IMR-90 (cell line): ENCODE measurements at regions not wholly inside any gene's neighbourhood (a gene's known extent, or its start where the extent isn't known, plus 50 kb on each side); places are given as distances from the start of the nearest gene placed in this dataset.

ENCODE experiments used
- ATAC-seq: fragments of 200-7000 bp; cut with Tn5 transposase; 2 replicates; pipeline ENCODE4 v1.9.1; 2020; ENCODE audit warnings: low read depth, mild to moderate bottlenecking, moderate library complexity
- BruUV-seq: library from RNA; stranded (reverse); fragments of 400-500 nt; replicated peaks from 2 replicates; lab custom pipeline; 2021; lab: Mats Ljungman, UMichigan
- CTCF ChIA-PET: fragments of 300-600 bp; formaldehyde crosslinking; extraction: SDS; loops from one replicate; lab custom pipeline; 2021; ENCODE audit warnings: antibody characterized with exemption; lab: Yijun Ruan, JAX
- POLR2A ChIA-PET: fragments of 300-600 bp; sonication (Branson Sonifier 250); formaldehyde crosslinking; loops from one replicate; lab custom pipeline; 2022; ENCODE audit warnings: antibody characterized with exemption; ENCODE audit not compliant: unreplicated experiment; lab: Charles Lee
- DNase-seq: peaks from one replicate; pipeline ENCODE4 v3.0.0; 2013
- H2AFZ ChIP-seq: replicated peaks from 2 replicates; pipeline ENCODE3; 2013; ENCODE audit warnings: low read length, mild to moderate bottlenecking; ENCODE audit not compliant: poor library complexity
- H2AK5ac ChIP-seq: 2 replicates; pipeline ENCODE4 v1.6.1; 2013; ENCODE audit warnings: low read depth, low read length, inconsistent platforms
- H2AK9ac ChIP-seq: replicated peaks from 2 replicates; pipeline ENCODE3; 2013; ENCODE audit warnings: mild to moderate bottlenecking, low read depth, low read length, moderate library complexity; ENCODE audit not compliant: poor library complexity
- H2BK120ac ChIP-seq: 2 replicates; pipeline ENCODE4 v1.6.1; 2013; ENCODE audit warnings: low read depth, low read length, inconsistent platforms
- H2BK15ac ChIP-seq: 3 replicates; pipeline ENCODE4 v1.6.1; 2013; ENCODE audit warnings: low read depth, low read length, inconsistent platforms
- H2BK20ac ChIP-seq: 2 replicates; pipeline ENCODE4 v1.6.1; 2013; ENCODE audit warnings: low read depth, mild to moderate bottlenecking, inconsistent platforms, low read length, moderate library complexity
- H2BK5ac ChIP-seq: 2 replicates; pipeline ENCODE4 v1.6.1; 2013; ENCODE audit warnings: mild to moderate bottlenecking, low read depth, low read length, inconsistent platforms; ENCODE audit not compliant: poor library complexity, severe bottlenecking
- H3K14ac ChIP-seq: replicated peaks from 2 replicates; pipeline ENCODE4 v1.6.1; 2013; ENCODE audit warnings: low read depth, low read length, inconsistent platforms
- H3K18ac ChIP-seq: 2 replicates; pipeline ENCODE4 v1.6.1; 2013; ENCODE audit warnings: low read depth, low read length, control low read depth
- H3K23ac ChIP-seq: 2 replicates; pipeline ENCODE4 v1.6.1; 2013; ENCODE audit warnings: low read depth, low read length, inconsistent platforms
- H3K27ac ChIP-seq: 2 replicates; pipeline ENCODE4 v1.5.1; 2013; ENCODE audit warnings: mild to moderate bottlenecking, control low read depth, low read length; ENCODE audit not compliant: insufficient read depth
- H3K27me3 ChIP-seq: 2 replicates; pipeline ENCODE4 v1.6.1; 2013; ENCODE audit warnings: low read length; ENCODE audit not compliant: control insufficient read depth, insufficient read depth
- H3K36me3 ChIP-seq: 2 replicates; pipeline ENCODE4 v1.6.1; 2013; ENCODE audit warnings: low read length, mixed read lengths; ENCODE audit not compliant: control insufficient read depth, insufficient read depth
- H3K4ac ChIP-seq: 2 replicates; pipeline ENCODE4 v1.6.1; 2013; ENCODE audit warnings: low read depth, low read length, inconsistent platforms
- H3K4me1 ChIP-seq: 2 replicates; pipeline ENCODE4 v1.6.1; 2013; ENCODE audit warnings: low read length, mixed read lengths; ENCODE audit not compliant: control insufficient read depth, insufficient read depth
- H3K4me2 ChIP-seq: 2 replicates; pipeline ENCODE4 v1.6.1; 2013; ENCODE audit warnings: low read depth, mild to moderate bottlenecking, control low read depth, low read length, moderate library complexity
- H3K4me3 ChIP-seq: 2 replicates; pipeline ENCODE4 v1.5.1; 2013; ENCODE audit warnings: low read depth, mild to moderate bottlenecking, control low read depth, low read length, moderate library complexity; ENCODE audit not compliant: insufficient read depth
- H3K56ac ChIP-seq: 2 replicates; pipeline ENCODE4 v1.6.1; 2013; ENCODE audit warnings: low read length, inconsistent platforms; ENCODE audit not compliant: insufficient read depth; ENCODE audit errors: extremely low read depth
- H3K79me1 ChIP-seq, 2 experiments: 2 replicates each; pipeline ENCODE4 v1.6.1; 2013; ENCODE audit warnings: low read length in 2 of 2, inconsistent platforms in 1 of 2, low read depth in 1 of 2
- H3K9ac ChIP-seq: 2 replicates; pipeline ENCODE4 v1.6.1; 2013; ENCODE audit warnings: low read depth, low read length, control low read depth
- H3K9me1 ChIP-seq: 2 replicates; pipeline ENCODE4 v1.6.1; 2013; ENCODE audit warnings: low read length, inconsistent platforms; ENCODE audit not compliant: insufficient read depth
- H3K9me3 ChIP-seq: 2 replicates; pipeline ENCODE4 v1.6.1; 2013; ENCODE audit warnings: low read length; ENCODE audit not compliant: control insufficient read depth, insufficient read depth
- H4K20me1 ChIP-seq: 2 replicates; pipeline ENCODE4 v1.6.1; 2013; ENCODE audit warnings: low read length, inconsistent platforms; ENCODE audit not compliant: insufficient read depth
- H4K5ac ChIP-seq: 2 replicates; pipeline ENCODE4 v1.6.1; 2013; ENCODE audit warnings: mild to moderate bottlenecking, low read depth, low read length, control low read depth
- H4K8ac ChIP-seq, 2 experiments: 2 replicates each; pipeline ENCODE4 v1.6.1; 2013; ENCODE audit warnings: low read depth in 2 of 2, low read length in 2 of 2, control low read depth in 1 of 2, inconsistent platforms in 1 of 2
- H4K91ac ChIP-seq: 2 replicates; pipeline ENCODE4 v1.6.1; 2013; ENCODE audit warnings: low read depth, low read length, inconsistent platforms; ENCODE audit not compliant: insufficient read depth
- FOS ChIP-seq: fragments of 150-350 bp; IDR thresholded peaks from 2 replicates; pipeline ENCODE4 v1.6.1; 2016; ENCODE audit warnings: low read depth, low read length
- WGBS, 2 experiments: methylation state at CpG; one replicate each; pipeline versions ENCODE4 v1.1.5 to v1.1.7; 2013; ENCODE audit warnings: missing lambda C conversion rate in 2 of 2; ENCODE audit not compliant: insufficient read length in 1 of 2; ENCODE audit errors: extremely low coverage in 2 of 2; 5-methylcytosine and 5-hydroxymethylcytosine counted together
- dilution Hi-C: fragments of 300-500 bp; cut with HindIII; formaldehyde crosslinking; loops from one replicate; pipeline ENCODE4 v1.14.3; 2018; ENCODE audit warnings: low sequenced_read_pairs; ENCODE audit not compliant: unreplicated experiment
- in situ Hi-C: fragments of 300-500 bp; cut with MboI; formaldehyde crosslinking; loops from 3 replicates; pipeline ENCODE4 v1.14.3; 2019; ENCODE audit warnings: low sequenced_read_pairs, inconsistent platforms, mixed read lengths
- intact Hi-C: fragments of 100-400 bp; cut with micrococcal nuclease; formaldehyde crosslinking; loops from 2 replicates; pipeline ENCODE4 v1.10.0; 2022

DNA sequence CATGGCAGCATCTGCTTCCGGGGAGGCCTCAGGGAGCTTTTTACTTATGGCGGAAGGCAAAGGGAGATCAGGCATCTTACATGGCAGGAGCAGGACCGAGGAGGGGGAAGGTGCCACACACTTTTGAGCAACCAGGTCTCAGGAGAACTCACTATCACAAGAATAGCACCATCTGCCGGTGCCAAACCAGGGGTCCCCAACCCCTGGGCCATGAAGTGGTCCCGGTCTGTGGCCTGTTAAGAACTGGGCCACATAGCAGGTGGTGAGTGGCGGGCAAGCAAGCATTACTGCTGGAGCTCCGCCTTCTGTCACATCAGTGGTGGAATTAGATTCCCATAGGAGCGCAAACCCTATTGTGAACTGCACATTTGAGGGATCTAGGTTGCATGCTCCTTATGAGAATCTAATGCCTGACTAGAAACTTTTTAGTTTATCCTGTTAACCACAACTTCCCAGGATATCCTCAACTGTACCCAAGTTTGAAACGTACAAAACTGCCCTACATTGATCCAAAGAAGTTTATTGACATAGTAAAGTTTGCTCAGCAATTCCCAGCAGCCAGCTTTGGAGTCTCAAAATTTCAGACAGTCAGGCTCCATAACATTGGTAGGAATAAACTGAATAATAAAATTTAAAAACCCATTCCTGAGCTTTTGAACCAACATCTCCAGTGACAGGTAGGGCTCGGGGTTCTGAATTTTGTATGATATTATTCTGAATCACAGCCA lies 228.4 kb upstream of the TAC1 start:
- no TSS peak for BruUV-seq
- Histone ChIP-seq H4K20me1 (no peaks in the 10 kb centered on the region), H3K9me3 (peaks cover 8% of the 10 kb centered on the region; the same call in 1 of the 2 replicates), H3K4me3 (no peak overlapping the region), H3K56ac (no peak overlapping the region), H2BK15ac (no peak overlapping the region), H2BK20ac (no peak overlapping the region), H3K9me1 (no peaks in the 10 kb centered on the region), H2AK5ac (no peak overlapping the region), H3K23ac (no peak overlapping the region), H2AK9ac (no peak overlapping the region), H3K14ac (no peak overlapping the region), H3K4ac (no peak overlapping the region), H3K9ac (no peak overlapping the region), H3K4me1 (no peaks in the 10 kb centered on the region), H4K91ac (no peak overlapping the region), H3K4me2 (no peak overlapping the region), H4K8ac (no peak overlapping the region), H2BK120ac (no peak overlapping the region), H2BK5ac (no peak overlapping the region), H3K27me3 (no peaks in the 10 kb centered on the region), H3K27ac (no peak overlapping the region), H3K18ac (no peak overlapping the region), H4K5ac (no peak overlapping the region), H2AFZ (no peak overlapping the region), H3K36me3 (no peaks in the 10 kb centered on the region), H3K79me1 (no peaks in the 10 kb centered on the region)
- POLR2A ChIA-PET: no interaction called here
- DNase-seq (no peak), ATAC-seq (no peak)
- TF ChIP-seq FOS: no peak
- dilution Hi-C loops (no loop called here), in situ Hi-C loops (no loop called here), intact Hi-C loops (no loop called here)
- WGBS, 2 experiments: 37% methylated on average over 3 of the region's 10 CpGs; no CpG with 5 or more reads in 1 of the 2 experiments
- CTCF ChIA-PET: no interaction called here
